ENCODE measurements at regions not wholly inside any gene's neighbourhood (a gene's known extent, or its start where the extent isn't known, plus 50 kb on each side); places are given as distances from the start of the nearest gene placed in this dataset.

- TF ChIP-seq CTCF (IDR thresholded peaks at IDR 0.05) (no peak), ZFX (IDR thresholded peaks at IDR 0.05; ENCODE audit: borderline replicate concordance) (no peak)
Measured at GRCh38 chr3:112740835-112741234, 99.9 kb upstream of the CCDC80 start.

All from 22Rv1 (cell line).